ENCODE measurements at regions not wholly inside any gene's neighbourhood (a gene's known extent, or its start where the extent isn't known, plus 50 kb on each side); places are given as distances from the start of the nearest gene placed in this dataset.

GRCh38 chr5:9720361-9720760 lies 90.2 kb upstream of the TAS2R1 start:
- H3K27me3 ChIP-seq (ENCODE audit: control insufficient read depth, insufficient read depth, low read length) = no peaks in the 10 kb centered on the region
- H3K9ac ChIP-seq (ENCODE audit: low read depth, low read length) = no peak overlapping the region
- H3K4me3 ChIP-seq (ENCODE audit: low read depth, low read length) = no peak overlapping the region
- H3K27ac ChIP-seq (ENCODE audit: low read depth, low read length) = no peak overlapping the region
- no peaks in the 10 kb centered on the region for H3K36me3 ChIP-seq (ENCODE audit: control insufficient read depth, insufficient read depth, low read length)
- no peaks in the 10 kb centered on the region for H3K9me3 ChIP-seq (ENCODE audit: control insufficient read depth, insufficient read depth, low read length)
- H3K4me1 ChIP-seq (ENCODE audit: control insufficient read depth, insufficient read depth, low read length) = 0 out of 2 replicates have a peak, but pooled peaks cover 3% of the 10 kb centered on the region

GRCh38 chr5:9716838-9717281 lies 86.7 kb upstream of the TAS2R1 start:
- Histone ChIP-seq H3K9ac (ENCODE audit: low read depth, low read length) (no peak overlapping the region), H3K4me1 (ENCODE audit: control insufficient read depth, insufficient read depth, low read length) (0 out of 2 replicates have a peak, but pooled peaks cover 3% of the 10 kb centered on the region), H3K27ac (ENCODE audit: low read depth, low read length) (no peak overlapping the region), H3K9me3 (ENCODE audit: control insufficient read depth, insufficient read depth, low read length) (no peaks in the 10 kb centered on the region), H3K27me3 (ENCODE audit: control insufficient read depth, insufficient read depth, low read length) (no peaks in the 10 kb centered on the region), H3K4me3 (ENCODE audit: low read depth, low read length) (no peak overlapping the region), H3K36me3 (ENCODE audit: control insufficient read depth, insufficient read depth, low read length) (no peaks in the 10 kb centered on the region)

- Histone ChIP-seq H3K9me3 (ENCODE audit: control insufficient read depth, insufficient read depth, low read length) (no peaks in the 10 kb centered on the region), H3K4me1 (ENCODE audit: control insufficient read depth, insufficient read depth, low read length) (0 out of 2 replicates have a peak, but pooled peaks cover 3% of the 10 kb centered on the region), H3K27me3 (ENCODE audit: control insufficient read depth, insufficient read depth, low read length) (no peaks in the 10 kb centered on the region), H3K36me3 (ENCODE audit: control insufficient read depth, insufficient read depth, low read length) (no peaks in the 10 kb centered on the region), H3K4me3 (ENCODE audit: low read depth, low read length) (no peak overlapping the region), H3K27ac (ENCODE audit: low read depth, low read length) (no peak overlapping the region), H3K9ac (ENCODE audit: low read depth, low read length) (no peak overlapping the region)
These were observed 85.8 kb upstream of the TAS2R1 start for GRCh38 chr5:9715891-9716335.

- H3K9me3 ChIP-seq (ENCODE audit: control insufficient read depth, insufficient read depth, low read length) = no peaks in the 10 kb centered on the region
- no peaks in the 10 kb centered on the region for H3K36me3 ChIP-seq (ENCODE audit: control insufficient read depth, insufficient read depth, low read length)
- no peak overlapping the region for H3K4me3 ChIP-seq (ENCODE audit: low read depth, low read length)
- no peak overlapping the region for H3K27ac ChIP-seq (ENCODE audit: low read depth, low read length)
- no peak overlapping the region for H3K9ac ChIP-seq (ENCODE audit: low read depth, low read length)
- H3K27me3 ChIP-seq (ENCODE audit: control insufficient read depth, insufficient read depth, low read length) = no peaks in the 10 kb centered on the region
- 0 out of 2 replicates have a peak, but pooled peaks cover 3% of the 10 kb centered on the region for H3K4me1 ChIP-seq (ENCODE audit: control insufficient read depth, insufficient read depth, low read length)
These were observed 83.9 kb upstream of the TAS2R1 start for GRCh38 chr5:9713959-9714586.

GRCh38 chr5:9713356-9713755 lies 83.2 kb upstream of the TAS2R1 start:
- Histone ChIP-seq H3K9me3 (ENCODE audit: control insufficient read depth, insufficient read depth, low read length) (no peaks in the 10 kb centered on the region), H3K36me3 (ENCODE audit: control insufficient read depth, insufficient read depth, low read length) (no peaks in the 10 kb centered on the region), H3K27ac (ENCODE audit: low read depth, low read length) (no peak overlapping the region)

GRCh38 chr5:9712911-9713310 lies 82.8 kb upstream of the TAS2R1 start:
- Histone ChIP-seq H3K27ac (ENCODE audit: low read depth, low read length) (no peak overlapping the region), H3K27me3 (ENCODE audit: control insufficient read depth, insufficient read depth, low read length) (no peaks in the 10 kb centered on the region), H3K4me3 (ENCODE audit: low read depth, low read length) (no peak overlapping the region), H3K9me3 (ENCODE audit: control insufficient read depth, insufficient read depth, low read length) (no peaks in the 10 kb centered on the region), H3K9ac (ENCODE audit: low read depth, low read length) (no peak overlapping the region), H3K36me3 (ENCODE audit: control insufficient read depth, insufficient read depth, low read length) (no peaks in the 10 kb centered on the region), H3K4me1 (ENCODE audit: control insufficient read depth, insufficient read depth, low read length) (peaks cover 3% of the 10 kb centered on the region; the same call in 1 of the 2 replicates)

More at GRCh38 chr5:9713356-9713755, 83.2 kb upstream of the TAS2R1 start:
- Histone ChIP-seq H3K4me3 (ENCODE audit: low read depth, low read length) (no peak overlapping the region), H3K27me3 (ENCODE audit: control insufficient read depth, insufficient read depth, low read length) (no peaks in the 10 kb centered on the region), H3K9ac (ENCODE audit: low read depth, low read length) (no peak overlapping the region), H3K4me1 (ENCODE audit: control insufficient read depth, insufficient read depth, low read length) (0 out of 2 replicates have a peak, but pooled peaks cover 3% of the 10 kb centered on the region)

- Histone ChIP-seq H3K27ac (ENCODE audit: low read depth, low read length) (no peak overlapping the region), H3K9me3 (ENCODE audit: control insufficient read depth, insufficient read depth, low read length) (no peaks in the 10 kb centered on the region), H3K36me3 (ENCODE audit: control insufficient read depth, insufficient read depth, low read length) (no peaks in the 10 kb centered on the region), H3K4me3 (ENCODE audit: low read depth, low read length) (no peak overlapping the region), H3K9ac (ENCODE audit: low read depth, low read length) (no peak overlapping the region), H3K27me3 (ENCODE audit: control insufficient read depth, insufficient read depth, low read length) (no peaks in the 10 kb centered on the region), H3K4me1 (ENCODE audit: control insufficient read depth, insufficient read depth, low read length) (peaks cover 7% of the 10 kb centered on the region; the same call in 1 of the 2 replicates)
These were observed 82.4 kb upstream of the TAS2R1 start for GRCh38 chr5:9712506-9712905.

- Histone ChIP-seq H3K4me1 (ENCODE audit: control insufficient read depth, insufficient read depth, low read length) (peaks cover 6% of the 10 kb centered on the region; the same call in 1 of the 2 replicates), H3K4me3 (ENCODE audit: low read depth, low read length) (no peak overlapping the region), H3K27ac (ENCODE audit: low read depth, low read length) (no peak overlapping the region), H3K9ac (ENCODE audit: low read depth, low read length) (no peak overlapping the region), H3K27me3 (ENCODE audit: control insufficient read depth, insufficient read depth, low read length) (no peaks in the 10 kb centered on the region), H3K9me3 (ENCODE audit: control insufficient read depth, insufficient read depth, low read length) (no peaks in the 10 kb centered on the region), H3K36me3 (ENCODE audit: control insufficient read depth, insufficient read depth, low read length) (no peaks in the 10 kb centered on the region)
These were observed 79.9 kb upstream of the TAS2R1 start for GRCh38 chr5:9710069-9710468.

GRCh38 chr5:9707732-9708462 lies 77.7 kb upstream of the TAS2R1 start:
- Histone ChIP-seq H3K36me3 (ENCODE audit: control insufficient read depth, insufficient read depth, low read length) (no peaks in the 10 kb centered on the region), H3K9me3 (ENCODE audit: control insufficient read depth, insufficient read depth, low read length) (no peaks in the 10 kb centered on the region), H3K4me1 (ENCODE audit: control insufficient read depth, insufficient read depth, low read length) (peaks cover 6% of the 10 kb centered on the region; the same call in 1 of the 2 replicates), H3K27ac (ENCODE audit: low read depth, low read length) (no peak overlapping the region), H3K4me3 (ENCODE audit: low read depth, low read length) (no peak overlapping the region), H3K27me3 (ENCODE audit: control insufficient read depth, insufficient read depth, low read length) (no peaks in the 10 kb centered on the region), H3K9ac (ENCODE audit: low read depth, low read length) (no peak overlapping the region)

- Histone ChIP-seq H3K36me3 (ENCODE audit: control insufficient read depth, insufficient read depth, low read length) (no peaks in the 10 kb centered on the region), H3K27me3 (ENCODE audit: control insufficient read depth, insufficient read depth, low read length) (no peaks in the 10 kb centered on the region), H3K27ac (ENCODE audit: low read depth, low read length) (no peak overlapping the region)
These were observed 69.5 kb upstream of the TAS2R1 start for GRCh38 chr5:9699681-9700080.

GRCh38 chr5:9698841-9699240 lies 68.7 kb upstream of the TAS2R1 start:
- Histone ChIP-seq H3K9ac (ENCODE audit: low read depth, low read length) (no peak overlapping the region), H3K4me3 (ENCODE audit: low read depth, low read length) (no peak overlapping the region), H3K27me3 (ENCODE audit: control insufficient read depth, insufficient read depth, low read length) (no peaks in the 10 kb centered on the region), H3K27ac (ENCODE audit: low read depth, low read length) (no peak overlapping the region), H3K4me1 (ENCODE audit: control insufficient read depth, insufficient read depth, low read length) (no peaks in the 10 kb centered on the region), H3K36me3 (ENCODE audit: control insufficient read depth, insufficient read depth, low read length) (no peaks in the 10 kb centered on the region), H3K9me3 (ENCODE audit: control insufficient read depth, insufficient read depth, low read length) (no peaks in the 10 kb centered on the region)

More at GRCh38 chr5:9699681-9700080, 69.5 kb upstream of the TAS2R1 start:
- Histone ChIP-seq H3K4me1 (ENCODE audit: control insufficient read depth, insufficient read depth, low read length) (no peaks in the 10 kb centered on the region), H3K4me3 (ENCODE audit: low read depth, low read length) (no peak overlapping the region), H3K9ac (ENCODE audit: low read depth, low read length) (no peak overlapping the region), H3K9me3 (ENCODE audit: control insufficient read depth, insufficient read depth, low read length) (no peaks in the 10 kb centered on the region)
